GM13977 (cell line): ENCODE measurements at regions not wholly inside any gene's neighbourhood (a gene's known extent, or its start where the extent isn't known, plus 50 kb on each side); places are given as distances from the start of the nearest gene placed in this dataset.
"Not testable (repeated sequence)": the region's sequence is repeated elsewhere in the genome, so short reads cannot be mapped to it uniquely, and the experiment has no call there.

Source experiments
- DNase-seq: peaks from one replicate; pipeline ENCODE4 v3.0.0; 2012; ENCODE audit warnings: low spot score
- in situ Hi-C: fragments of 300-500 bp; cut with MboI; formaldehyde crosslinking; loops from one replicate; pipeline ENCODE4 v1.12.0; 2022; ENCODE audit warnings: low sequenced_read_pairs, low pct_unique_long_range_greater_than_20kb, mixed read lengths, inconsistent platforms; ENCODE audit not compliant: unreplicated experiment
- TF ChIP-seq, protein P1 (sequence below): IDR thresholded peaks from 2 replicates; pipeline ENCODE4 v1.5.1; 2012; ENCODE audit warnings: mild to moderate bottlenecking, control low read depth; ENCODE audit not compliant: insufficient read depth; ENCODE audit errors: extremely low read depth, missing control alignments

DNA sequence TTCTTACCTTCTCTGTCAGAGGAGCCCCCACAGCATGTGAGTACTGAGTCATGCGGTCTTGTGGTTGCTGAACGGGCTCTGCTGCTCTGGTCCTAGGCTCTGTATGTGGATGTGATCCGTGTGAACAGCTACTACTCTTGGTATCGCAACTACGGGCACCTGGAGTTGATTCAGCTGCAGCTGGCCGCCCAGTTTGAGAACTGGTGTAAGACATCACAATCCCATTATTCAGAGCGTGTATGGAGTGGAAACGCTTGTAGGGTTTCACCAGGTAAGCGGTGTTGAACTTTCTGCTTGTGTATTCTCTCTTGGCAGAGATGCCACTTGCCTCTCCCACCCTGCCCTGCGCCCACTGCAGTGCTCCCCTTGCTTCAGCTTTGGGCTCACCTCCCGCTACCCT lies 1356.2 kb downstream of the CDH12 start:
- DNase-seq, in situ Hi-C loops: not testable (repeated sequence)

DNA sequence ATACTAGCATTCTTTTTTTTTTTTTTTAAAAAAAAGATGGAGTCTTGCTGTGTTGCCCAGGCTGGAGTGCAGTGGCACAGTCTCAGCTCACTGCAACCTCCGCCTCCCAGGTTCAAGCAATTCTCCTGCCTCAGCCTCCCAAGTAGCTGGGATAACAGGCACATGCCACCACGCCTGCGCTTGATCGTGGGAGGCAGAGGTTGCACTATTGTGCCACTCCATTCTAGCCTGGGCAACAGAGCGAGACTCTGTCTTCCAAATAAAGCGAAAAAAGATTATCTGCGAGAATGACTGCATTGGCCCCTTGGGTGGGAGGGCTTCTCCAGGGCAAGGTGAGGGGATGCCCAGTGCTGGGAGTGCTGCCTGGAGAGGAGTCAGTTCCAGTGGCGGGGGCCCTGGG lies 1357.1 kb downstream of the CDH12 start:
- in situ Hi-C loops = not testable (repeated sequence)

DNA sequence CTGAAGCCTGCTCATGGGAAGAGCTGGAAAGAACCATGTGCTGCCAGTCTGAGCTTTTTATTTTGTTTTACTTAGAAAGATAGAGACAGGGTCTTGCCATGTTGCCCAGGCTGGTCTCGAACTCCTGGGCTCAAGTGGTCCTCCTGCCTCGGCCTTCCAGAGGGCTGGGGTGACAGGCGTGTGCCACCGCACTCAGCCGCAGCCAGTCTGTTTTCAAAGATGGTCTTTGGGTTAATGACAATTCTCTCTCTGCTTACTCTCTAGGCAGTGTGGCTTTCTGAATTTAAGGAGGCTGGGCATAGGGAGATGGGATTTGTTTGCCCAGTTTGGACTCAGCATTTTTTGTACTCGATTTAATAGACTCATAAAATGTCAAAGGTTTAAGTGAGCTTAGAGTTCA lies 1357.9 kb downstream of the CDH12 start:
- in situ Hi-C loops, DNase-seq: not testable (repeated sequence)

More for the DNA sequence above, 1357.1 kb downstream of the CDH12 start:
- not testable (repeated sequence) for DNase-seq

DNA sequence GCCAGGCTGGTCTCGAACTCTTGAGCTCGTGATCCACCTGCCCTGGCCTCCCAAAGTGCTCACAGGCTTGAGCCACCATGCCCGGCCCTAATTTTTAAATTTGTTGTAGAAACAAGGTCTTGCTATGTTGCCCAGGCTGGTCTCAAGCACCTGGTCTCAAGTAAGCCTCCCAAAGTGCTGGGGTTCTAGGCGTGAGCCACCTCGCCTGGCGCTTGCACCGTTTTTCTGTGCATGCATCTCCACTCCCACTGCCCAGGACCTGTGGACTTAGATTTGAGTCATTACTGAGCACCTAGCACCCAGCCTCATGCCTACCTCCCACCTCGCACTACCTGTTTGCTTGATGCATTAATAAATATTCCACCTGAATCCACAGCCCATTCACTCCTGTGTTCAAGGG lies 1359.1 kb downstream of the CDH12 start:
- DNase-seq, in situ Hi-C loops: not testable (repeated sequence)

DNA sequence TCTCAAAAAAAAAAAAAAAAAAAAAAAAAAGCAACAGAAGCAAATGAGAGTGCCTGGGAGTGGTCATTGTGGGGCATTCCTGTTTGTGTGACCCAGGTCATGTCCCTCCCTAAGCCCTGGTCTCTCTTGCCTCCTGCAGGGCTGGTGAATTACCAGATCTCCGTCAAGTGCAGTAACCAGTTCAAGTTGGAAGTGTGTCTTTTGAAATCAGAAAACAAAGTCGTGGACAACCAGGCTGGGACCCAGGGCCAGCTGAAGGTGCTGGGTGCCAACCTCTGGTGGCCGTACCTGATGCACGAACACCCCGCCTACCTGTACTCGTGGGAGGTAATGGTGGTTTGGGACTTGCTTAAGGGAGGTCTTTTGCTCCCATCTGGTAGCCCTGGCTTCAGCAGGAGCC lies 1362.0 kb downstream of the CDH12 start:
- DNase-seq, in situ Hi-C loops: not testable (repeated sequence)

DNA sequence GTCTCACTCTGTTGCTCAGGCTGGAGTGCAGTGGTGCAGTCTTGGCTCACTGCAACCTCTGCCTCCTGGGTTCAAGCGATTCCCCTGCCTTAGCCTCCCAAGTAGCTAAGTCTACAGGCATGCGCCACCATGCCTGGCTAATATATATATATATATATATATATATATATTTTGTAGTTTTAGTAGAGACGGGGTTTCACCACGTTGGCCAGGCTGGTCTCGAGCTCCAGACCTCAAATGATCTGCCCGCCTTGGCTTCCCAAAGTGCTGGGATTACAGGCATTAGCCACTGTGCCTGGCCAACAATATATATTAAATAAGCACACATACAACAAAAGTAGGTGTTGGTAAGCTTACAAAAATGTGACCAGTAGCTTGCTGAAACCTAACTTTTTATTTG lies 1364.3 kb downstream of the CDH12 start:
- DNase-seq, in situ Hi-C loops: not testable (repeated sequence)

DNA sequence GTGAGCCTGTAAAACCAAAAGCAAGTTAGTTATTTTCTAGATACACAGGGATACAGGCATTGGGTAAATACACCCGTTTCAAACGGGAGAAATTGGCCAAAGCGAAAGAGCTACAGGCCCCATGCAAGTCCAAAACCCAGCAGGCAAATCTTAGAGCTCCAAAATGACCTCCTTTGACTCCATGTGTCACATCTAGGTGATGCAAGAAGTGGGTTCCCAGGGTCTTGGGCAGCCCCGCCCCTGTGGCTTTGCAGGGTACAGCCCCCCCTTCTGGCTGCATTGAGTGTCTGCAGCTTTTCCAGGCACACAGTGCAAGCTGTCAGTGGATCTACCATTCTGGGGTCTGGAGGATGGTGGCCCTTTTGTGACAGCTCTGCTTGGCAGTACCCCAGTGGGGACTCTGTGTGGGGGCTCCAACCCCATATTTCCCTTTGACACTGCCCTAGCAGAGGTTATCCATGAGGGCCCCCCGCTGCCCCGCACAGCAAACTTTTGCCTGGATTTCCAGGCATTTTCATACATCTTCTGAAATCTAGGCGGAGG lies 1367.6 kb downstream of the CDH12 start:
- DNase-seq, in situ Hi-C loops: not testable (repeated sequence)

DNA sequence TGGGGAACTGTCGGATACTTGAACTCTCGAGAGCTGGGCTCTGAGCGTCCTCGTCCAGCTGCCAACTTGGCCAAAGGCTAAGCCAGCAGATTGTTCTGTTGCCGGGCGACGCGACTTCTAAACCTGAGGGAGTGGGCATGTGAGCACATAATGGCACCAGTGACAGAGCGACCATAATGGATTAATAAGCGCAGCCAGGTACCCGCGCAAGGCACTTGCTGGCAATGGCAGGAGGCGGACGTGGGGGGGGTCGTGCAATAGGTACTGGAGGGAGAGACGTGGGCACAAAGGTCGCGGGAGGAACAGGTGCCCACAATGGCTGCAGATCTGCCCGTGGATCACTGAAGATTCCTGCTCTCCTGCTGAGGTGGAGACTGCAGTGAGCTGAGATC lies 1368.7 kb downstream of the CDH12 start:
- in situ Hi-C loops, DNase-seq: not testable (repeated sequence)

More for the DNA sequence above, 1367.6 kb downstream of the CDH12 start:
- TF ChIP-seq, protein P1, sequence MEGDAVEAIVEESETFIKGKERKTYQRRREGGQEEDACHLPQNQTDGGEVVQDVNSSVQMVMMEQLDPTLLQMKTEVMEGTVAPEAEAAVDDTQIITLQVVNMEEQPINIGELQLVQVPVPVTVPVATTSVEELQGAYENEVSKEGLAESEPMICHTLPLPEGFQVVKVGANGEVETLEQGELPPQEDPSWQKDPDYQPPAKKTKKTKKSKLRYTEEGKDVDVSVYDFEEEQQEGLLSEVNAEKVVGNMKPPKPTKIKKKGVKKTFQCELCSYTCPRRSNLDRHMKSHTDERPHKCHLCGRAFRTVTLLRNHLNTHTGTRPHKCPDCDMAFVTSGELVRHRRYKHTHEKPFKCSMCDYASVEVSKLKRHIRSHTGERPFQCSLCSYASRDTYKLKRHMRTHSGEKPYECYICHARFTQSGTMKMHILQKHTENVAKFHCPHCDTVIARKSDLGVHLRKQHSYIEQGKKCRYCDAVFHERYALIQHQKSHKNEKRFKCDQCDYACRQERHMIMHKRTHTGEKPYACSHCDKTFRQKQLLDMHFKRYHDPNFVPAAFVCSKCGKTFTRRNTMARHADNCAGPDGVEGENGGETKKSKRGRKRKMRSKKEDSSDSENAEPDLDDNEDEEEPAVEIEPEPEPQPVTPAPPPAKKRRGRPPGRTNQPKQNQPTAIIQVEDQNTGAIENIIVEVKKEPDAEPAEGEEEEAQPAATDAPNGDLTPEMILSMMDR = peak; percentile 43

DNA sequence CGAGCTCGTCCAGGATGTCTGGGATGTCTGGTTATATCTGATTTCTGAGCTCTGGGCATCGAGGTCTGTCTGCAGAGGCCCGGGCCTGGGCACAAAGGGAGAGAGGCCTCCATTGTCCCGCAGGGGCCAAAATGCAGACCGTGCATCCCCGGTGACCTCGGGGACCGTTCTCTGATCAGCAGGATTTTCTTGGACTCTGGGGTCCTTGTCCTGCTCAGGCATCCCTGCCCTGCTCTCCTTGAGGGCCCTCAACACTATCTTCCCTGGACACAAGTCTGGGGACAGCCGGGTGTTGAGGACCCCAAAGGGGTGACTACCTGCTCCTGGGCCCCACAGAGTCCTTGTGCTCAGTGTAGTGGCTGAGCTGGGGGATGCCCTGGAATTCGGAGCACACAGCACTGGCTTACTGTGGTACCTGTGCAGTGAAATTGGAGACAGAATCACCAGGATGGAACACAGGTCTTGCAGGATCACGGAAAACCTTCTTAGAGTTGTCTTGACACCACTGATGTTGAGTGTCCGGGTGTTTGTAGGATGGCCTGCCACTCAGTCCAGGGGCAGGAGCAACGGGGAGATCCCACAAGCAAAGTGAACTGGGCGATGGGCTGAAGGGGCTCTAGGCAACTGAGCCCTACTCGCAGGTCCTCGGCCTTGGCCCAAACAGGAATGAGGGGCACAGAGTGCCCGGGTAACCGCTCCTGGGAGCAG lies 1369.2 kb downstream of the CDH12 start:
- DNase-seq, in situ Hi-C loops: not testable (repeated sequence)

DNA sequence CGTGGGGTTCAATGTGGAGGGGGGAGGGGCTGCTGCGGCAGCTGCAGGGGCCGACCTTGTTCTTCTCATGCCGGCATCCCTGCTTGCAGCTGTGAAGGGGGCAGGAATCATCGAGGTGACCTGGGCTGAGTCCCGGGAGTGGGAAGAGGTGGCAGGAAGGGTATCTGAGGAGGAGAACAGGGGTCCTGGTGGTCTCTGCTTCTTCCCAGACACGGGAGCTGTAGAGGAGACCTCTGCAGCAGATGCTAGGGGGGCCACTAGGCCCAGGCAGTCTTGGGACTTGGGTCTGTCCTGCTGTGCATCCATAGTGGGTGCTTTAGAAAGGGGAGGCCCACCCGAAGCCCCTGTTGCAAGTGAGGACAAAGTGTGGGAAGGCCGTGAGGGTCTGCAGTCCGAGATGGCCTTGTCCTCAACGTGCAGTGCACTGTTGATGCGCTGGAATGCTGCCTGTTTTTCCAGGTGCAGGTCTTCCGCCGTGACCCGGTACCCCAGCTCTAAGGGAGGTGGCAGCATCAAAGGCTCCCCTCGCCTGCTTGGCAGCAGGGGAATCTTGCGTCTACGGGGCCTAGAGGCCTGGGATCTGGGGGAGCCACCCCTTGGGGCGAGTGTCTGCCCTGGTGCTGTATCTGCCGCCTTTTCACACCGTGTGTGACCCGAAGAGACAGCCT lies 1370.0 kb downstream of the CDH12 start:
- in situ Hi-C loops, DNase-seq: not testable (repeated sequence)

DNA sequence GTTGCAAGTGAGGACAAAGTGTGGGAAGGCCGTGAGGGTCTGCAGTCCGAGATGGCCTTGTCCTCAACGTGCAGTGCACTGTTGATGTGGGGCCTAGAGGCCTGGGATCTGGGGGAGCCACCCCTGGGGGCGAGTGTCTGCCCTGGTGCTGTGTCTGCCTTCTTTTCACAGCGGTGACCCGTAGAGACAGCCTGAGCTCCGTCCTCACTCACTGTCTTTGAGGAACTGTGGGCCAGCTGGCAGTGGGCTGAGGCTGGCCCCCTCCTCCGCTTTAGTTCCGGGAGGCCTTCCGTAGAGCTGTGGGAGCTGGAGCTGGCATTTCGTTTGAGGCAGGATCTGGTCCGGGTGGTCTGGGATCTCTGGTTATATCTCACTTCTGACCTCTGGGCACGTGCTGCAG lies 1370.6 kb downstream of the CDH12 start:
- DNase-seq = peak; percentile 1
- in situ Hi-C loops = not testable (repeated sequence)

DNA sequence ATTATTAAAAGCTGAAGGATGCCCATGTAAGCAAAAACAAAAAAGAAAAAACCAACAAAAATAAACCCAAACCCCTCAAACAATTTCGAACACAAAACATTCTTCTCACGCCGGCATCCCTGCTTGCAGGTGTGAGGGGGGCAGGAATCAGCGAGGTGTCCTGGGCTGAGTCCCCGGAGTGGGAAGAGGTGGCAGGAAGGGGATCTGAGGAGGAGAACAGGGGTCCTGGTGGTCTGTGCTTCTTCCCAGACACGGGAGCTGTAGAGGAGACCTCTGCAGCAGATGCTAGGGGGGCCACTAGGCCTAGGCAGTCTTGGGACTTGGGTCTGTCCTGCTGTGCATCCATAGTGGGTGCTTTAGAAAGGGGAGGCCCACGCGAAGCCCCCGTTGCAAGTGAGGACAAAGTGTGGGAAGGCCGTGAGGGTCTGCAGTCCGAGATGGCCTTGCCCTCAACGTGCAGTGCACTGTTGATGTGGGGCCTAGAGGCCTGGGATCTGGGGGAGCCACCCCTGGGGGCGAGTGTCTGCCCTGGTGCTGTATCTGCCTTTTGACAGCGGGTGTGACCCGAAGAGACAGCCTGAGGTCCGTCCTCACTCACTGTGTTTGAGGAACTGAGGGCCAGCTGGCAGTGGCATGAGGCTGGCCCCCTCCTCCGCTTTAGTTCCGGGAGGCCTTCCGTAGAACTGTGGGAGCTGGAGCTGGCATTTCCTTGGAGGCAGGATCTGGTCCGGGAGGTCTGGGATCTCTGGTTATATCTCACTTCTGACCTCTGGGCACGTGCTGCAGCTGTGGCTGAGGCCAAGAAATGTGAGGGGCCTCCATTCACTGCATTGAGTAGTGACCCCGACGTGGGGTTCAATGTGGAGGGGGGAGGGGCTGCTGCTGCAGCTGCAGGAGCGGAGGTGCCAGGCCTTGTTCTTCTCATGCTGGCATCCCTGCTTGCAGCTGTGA lies 1371.5 kb downstream of the CDH12 start:
- DNase-seq, in situ Hi-C loops: not testable (repeated sequence)

DNA sequence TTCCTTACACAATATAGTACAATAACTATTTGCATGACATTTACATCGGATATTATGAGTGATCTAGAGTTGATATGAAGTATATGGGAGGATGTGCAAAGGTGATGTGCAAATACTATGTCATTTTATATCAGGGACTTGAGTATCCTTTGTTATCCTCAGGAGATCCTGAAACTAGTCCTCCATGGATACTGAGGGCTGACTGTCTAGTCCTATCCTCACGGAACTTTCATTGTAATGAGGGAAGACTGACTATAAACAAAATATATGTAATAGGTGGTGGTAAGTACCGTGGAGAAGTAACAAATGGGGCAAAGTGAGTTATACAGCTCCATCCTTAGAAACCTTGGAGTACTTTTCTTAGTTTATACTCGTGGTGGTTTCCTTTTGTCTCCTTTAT lies 1373.1 kb downstream of the CDH12 start:
- in situ Hi-C loops = not testable (repeated sequence)
- peak; percentile 17 for DNase-seq

DNA sequence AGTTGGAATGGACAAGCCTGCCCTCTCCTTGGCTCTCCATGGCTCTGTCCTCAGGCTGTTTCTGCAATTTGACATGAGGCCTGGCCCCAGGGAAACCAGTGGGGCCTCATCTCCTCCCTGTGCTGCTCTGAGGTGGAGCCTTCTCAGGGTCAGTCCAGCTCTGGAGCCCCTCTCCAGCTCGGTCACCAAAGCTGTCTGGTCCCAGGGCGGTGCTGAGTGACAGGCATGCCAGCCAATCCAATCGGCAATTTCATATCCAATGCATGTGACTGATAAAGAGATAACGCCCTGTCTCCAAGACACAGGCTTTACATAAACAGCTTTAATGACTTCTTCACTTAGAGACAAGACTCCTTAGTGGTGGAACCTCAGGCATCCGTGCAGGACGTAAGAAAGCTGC lies 1379.2 kb downstream of the CDH12 start:
- in situ Hi-C loops = not testable (repeated sequence)

DNA sequence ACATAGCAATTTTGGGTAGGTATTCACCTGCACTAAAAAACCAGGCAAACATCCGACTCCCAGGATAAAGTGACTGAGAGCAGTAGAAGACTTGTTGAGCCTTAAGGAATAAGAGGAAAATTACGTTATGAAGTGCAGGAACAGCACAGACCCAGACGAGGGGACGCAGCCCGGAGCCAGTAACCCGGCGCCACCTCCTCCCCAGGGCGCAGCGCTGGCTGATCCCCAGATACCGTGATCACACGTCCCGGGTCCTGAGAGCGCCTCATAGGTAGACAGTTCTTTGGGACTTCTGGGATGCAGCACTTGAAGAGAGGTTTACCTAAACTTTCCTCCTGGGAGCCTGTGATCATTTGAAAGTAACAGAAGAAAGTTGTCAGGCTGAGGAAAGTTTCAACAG lies 1379.7 kb downstream of the CDH12 start:
- DNase-seq = not testable (repeated sequence)

More for the DNA sequence above, 1379.2 kb downstream of the CDH12 start:
- not testable (repeated sequence) for DNase-seq

DNA sequence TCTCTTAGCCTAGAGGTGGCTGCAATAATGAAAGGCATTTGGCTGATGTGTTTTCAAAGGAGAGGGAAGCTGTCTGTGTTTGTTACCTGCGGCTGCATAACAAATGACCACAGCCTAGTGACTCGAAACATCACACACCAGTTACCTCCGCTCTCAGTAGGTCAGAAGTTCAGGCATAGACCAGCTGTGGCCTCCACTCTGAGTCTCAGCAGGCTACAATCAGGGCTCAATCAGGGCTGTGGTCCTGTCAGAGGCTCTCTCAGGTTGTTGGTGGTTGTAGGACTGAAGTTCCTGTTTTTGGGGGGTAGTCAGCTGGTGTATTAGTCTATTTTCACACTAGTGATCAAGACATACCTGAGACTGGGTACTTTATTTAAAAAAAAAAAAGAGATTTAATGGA lies 1381.5 kb downstream of the CDH12 start:
- in situ Hi-C loops, DNase-seq: not testable (repeated sequence)

More for the DNA sequence above, 1379.7 kb downstream of the CDH12 start:
- in situ Hi-C loops = not testable (repeated sequence)
